ENCODE measurements at regions not wholly inside any gene's neighbourhood (a gene's known extent, or its start where the extent isn't known, plus 50 kb on each side); places are given as distances from the start of the nearest gene placed in this dataset.

GRCh38 chr6:106773996-106774629 lies 144.7 kb downstream of the QRSL1 start (continued):
- TF ChIP-seq PBX3 (IDR thresholded peaks at IDR 0.05) (no peak), POLR2AphosphoS5 (IDR thresholded peaks at IDR 0.05; ENCODE audit: low read depth, low read length) (no peak), MXI1 (IDR thresholded peaks at IDR 0.05; ENCODE audit: low read depth, low read length) (0 out of 2 replicates have a peak, but pooled peaks have one; percentile 27), SIN3A (IDR thresholded peaks at IDR 0.05; ENCODE audit: borderline replicate concordance, low read depth, low read length) (no peak), EP300 (IDR thresholded peaks at IDR 0.05; ENCODE audit: borderline replicate concordance in 1 of 2, low read depth in 1 of 2, low read length in 1 of 2) (peak in 1 of 2 experiments; percentile 47; a peak in 1 of 4 replicates), FOSL2 (IDR thresholded peaks at IDR 0.05; ENCODE audit: borderline replicate concordance, low read depth) (no peak), USF1 (IDR thresholded peaks at IDR 0.05; ENCODE audit: borderline replicate concordance, low read depth) (no peak), GABPA (IDR thresholded peaks at IDR 0.05; ENCODE audit: low read depth) (no peak), MEF2A (IDR thresholded peaks at IDR 0.05; ENCODE audit: borderline replicate concordance, low read depth) (no peak), NFIC (IDR thresholded peaks at IDR 0.05; ENCODE audit: borderline replicate concordance) (no peak), TEAD4 (IDR thresholded peaks at IDR 0.05; ENCODE audit: borderline replicate concordance, insufficient read depth) (no peak), RAD21 (IDR thresholded peaks at IDR 0.05; ENCODE audit: low read length) (peak; percentile 18), RCOR1 (IDR thresholded peaks at IDR 0.05; ENCODE audit: low read length) (0 out of 2 replicates have a peak, but pooled peaks have one; percentile 52), RFX5 (IDR thresholded peaks at IDR 0.05; ENCODE audit: low read length) (no peak), GATA2 (CRISPR knock-in tag; IDR thresholded peaks at IDR 0.05) (peak; percentile 76), TCF12 (IDR thresholded peaks at IDR 0.05) (no peak), USF2 (IDR thresholded peaks at IDR 0.05; ENCODE audit: borderline replicate concordance, low read depth, low read length) (no peak)
- TF ChIP-seq, protein P1, sequence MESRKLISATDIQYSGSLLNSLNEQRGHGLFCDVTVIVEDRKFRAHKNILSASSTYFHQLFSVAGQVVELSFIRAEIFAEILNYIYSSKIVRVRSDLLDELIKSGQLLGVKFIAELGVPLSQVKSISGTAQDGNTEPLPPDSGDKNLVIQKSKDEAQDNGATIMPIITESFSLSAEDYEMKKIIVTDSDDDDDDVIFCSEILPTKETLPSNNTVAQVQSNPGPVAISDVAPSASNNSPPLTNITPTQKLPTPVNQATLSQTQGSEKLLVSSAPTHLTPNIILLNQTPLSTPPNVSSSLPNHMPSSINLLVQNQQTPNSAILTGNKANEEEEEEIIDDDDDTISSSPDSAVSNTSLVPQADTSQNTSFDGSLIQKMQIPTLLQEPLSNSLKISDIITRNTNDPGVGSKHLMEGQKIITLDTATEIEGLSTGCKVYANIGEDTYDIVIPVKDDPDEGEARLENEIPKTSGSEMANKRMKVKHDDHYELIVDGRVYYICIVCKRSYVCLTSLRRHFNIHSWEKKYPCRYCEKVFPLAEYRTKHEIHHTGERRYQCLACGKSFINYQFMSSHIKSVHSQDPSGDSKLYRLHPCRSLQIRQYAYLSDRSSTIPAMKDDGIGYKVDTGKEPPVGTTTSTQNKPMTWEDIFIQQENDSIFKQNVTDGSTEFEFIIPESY (IDR thresholded peaks at IDR 0.05; ENCODE audit: borderline replicate concordance, low read depth), result no peak
- TF ChIP-seq, protein P2, sequence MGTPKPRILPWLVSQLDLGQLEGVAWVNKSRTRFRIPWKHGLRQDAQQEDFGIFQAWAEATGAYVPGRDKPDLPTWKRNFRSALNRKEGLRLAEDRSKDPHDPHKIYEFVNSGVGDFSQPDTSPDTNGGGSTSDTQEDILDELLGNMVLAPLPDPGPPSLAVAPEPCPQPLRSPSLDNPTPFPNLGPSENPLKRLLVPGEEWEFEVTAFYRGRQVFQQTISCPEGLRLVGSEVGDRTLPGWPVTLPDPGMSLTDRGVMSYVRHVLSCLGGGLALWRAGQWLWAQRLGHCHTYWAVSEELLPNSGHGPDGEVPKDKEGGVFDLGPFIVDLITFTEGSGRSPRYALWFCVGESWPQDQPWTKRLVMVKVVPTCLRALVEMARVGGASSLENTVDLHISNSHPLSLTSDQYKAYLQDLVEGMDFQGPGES (IDR thresholded peaks at IDR 0.05; ENCODE audit: low read depth, low read length), result no peak
- TF ChIP-seq, protein P3, sequence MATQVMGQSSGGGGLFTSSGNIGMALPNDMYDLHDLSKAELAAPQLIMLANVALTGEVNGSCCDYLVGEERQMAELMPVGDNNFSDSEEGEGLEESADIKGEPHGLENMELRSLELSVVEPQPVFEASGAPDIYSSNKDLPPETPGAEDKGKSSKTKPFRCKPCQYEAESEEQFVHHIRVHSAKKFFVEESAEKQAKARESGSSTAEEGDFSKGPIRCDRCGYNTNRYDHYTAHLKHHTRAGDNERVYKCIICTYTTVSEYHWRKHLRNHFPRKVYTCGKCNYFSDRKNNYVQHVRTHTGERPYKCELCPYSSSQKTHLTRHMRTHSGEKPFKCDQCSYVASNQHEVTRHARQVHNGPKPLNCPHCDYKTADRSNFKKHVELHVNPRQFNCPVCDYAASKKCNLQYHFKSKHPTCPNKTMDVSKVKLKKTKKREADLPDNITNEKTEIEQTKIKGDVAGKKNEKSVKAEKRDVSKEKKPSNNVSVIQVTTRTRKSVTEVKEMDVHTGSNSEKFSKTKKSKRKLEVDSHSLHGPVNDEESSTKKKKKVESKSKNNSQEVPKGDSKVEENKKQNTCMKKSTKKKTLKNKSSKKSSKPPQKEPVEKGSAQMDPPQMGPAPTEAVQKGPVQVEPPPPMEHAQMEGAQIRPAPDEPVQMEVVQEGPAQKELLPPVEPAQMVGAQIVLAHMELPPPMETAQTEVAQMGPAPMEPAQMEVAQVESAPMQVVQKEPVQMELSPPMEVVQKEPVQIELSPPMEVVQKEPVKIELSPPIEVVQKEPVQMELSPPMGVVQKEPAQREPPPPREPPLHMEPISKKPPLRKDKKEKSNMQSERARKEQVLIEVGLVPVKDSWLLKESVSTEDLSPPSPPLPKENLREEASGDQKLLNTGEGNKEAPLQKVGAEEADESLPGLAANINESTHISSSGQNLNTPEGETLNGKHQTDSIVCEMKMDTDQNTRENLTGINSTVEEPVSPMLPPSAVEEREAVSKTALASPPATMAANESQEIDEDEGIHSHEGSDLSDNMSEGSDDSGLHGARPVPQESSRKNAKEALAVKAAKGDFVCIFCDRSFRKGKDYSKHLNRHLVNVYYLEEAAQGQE (IDR thresholded peaks at IDR 0.05; ENCODE audit: low read depth, low read length), result no peak
